GM12865 (cell line): ENCODE measurements at regions not wholly inside any gene's neighbourhood (a gene's known extent, or its start where the extent isn't known, plus 50 kb on each side); places are given as distances from the start of the nearest gene placed in this dataset.

ENCODE experiments used
- DNase-seq: peaks from one replicate; pipeline ENCODE4 v3.0.0; 2010; ENCODE audit warnings: low read depth
- H3K4me3 ChIP-seq: 2 replicates; pipeline ENCODE4 v1.5.1; 2011; ENCODE audit warnings: mild to moderate bottlenecking, low read depth, low read length, control low read depth
- CTCF ChIP-seq: IDR thresholded peaks from 2 replicates; pipeline ENCODE4 v1.5.1; 2011; ENCODE audit warnings: low read length, control low read depth, low read depth, inconsistent platforms; ENCODE audit not compliant: insufficient read depth; ENCODE audit errors: missing control alignments

GRCh38 chr3:118736107-118736506 is 298.5 kb downstream of the IGSF11 start:
- no peak overlapping the region for H3K4me3 ChIP-seq
- no peak for DNase-seq
- TF ChIP-seq CTCF = no peak

GRCh38 chr3:118740722-118741290 is 293.8 kb downstream of the IGSF11 start:
- peak; percentile 19 for DNase-seq
- H3K4me3 ChIP-seq = no peak overlapping the region
- no peak for TF ChIP-seq CTCF

GRCh38 chr3:118742760-118743159 is 291.9 kb downstream of the IGSF11 start:
- no peak overlapping the region for H3K4me3 ChIP-seq
- no peak for DNase-seq
- TF ChIP-seq CTCF = no peak

- DNase-seq = no peak
- H3K4me3 ChIP-seq = no peak overlapping the region
- no peak for TF ChIP-seq CTCF
Measured at GRCh38 chr3:118744186-118744585, 290.5 kb downstream of the IGSF11 start.

GRCh38 chr3:118754406-118755252 is 280.0 kb downstream of the IGSF11 start:
- no peak overlapping the region for H3K4me3 ChIP-seq
- DNase-seq = no peak
- TF ChIP-seq CTCF = no peak

- H3K4me3 ChIP-seq = no peak overlapping the region
- no peak for TF ChIP-seq CTCF
- DNase-seq = no peak
Measured at GRCh38 chr3:118755253-118755801, 279.3 kb downstream of the IGSF11 start.
